HG03469 (cell line): ENCODE measurements at regions not wholly inside any gene's neighbourhood (a gene's known extent, or its start where the extent isn't known, plus 50 kb on each side); places are given as distances from the start of the nearest gene placed in this dataset.

ENCODE experiments used
- ATAC-seq: cut with Tn5 transposase; IDR thresholded peaks from one replicate; pipeline ENCODE4 v1.9.1; 2021; ENCODE audit warnings: mild to moderate bottlenecking, moderate library complexity, moderate number of reproducible peaks; ENCODE audit not compliant: unreplicated experiment

GRCh38 chr12:100675432-100675831, 101.9 kb downstream of the GAS2L3 start:
- no peak for ATAC-seq

- no peak for ATAC-seq
Measured at GRCh38 chr12:100681074-100681473, 107.6 kb downstream of the GAS2L3 start.

DNA sequence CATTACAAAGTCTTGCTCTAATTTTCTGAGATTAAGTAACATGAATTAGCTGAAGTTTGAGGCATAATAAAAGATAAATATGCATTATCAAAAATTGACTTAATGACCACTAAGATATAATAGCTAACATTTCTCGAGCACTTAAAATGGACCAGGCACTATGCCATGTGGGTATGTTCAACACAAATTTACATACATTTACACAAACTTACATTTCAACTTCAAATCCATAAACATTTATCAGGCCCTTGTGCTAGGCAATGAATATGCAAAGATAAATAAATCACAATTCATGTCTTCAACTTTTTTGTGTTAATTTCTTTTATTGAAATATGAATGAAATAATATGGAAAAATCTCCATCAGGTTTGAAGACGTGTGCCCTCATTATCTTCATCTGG, 108.7 kb downstream of the GAS2L3 start:
- no peak for ATAC-seq

DNA sequence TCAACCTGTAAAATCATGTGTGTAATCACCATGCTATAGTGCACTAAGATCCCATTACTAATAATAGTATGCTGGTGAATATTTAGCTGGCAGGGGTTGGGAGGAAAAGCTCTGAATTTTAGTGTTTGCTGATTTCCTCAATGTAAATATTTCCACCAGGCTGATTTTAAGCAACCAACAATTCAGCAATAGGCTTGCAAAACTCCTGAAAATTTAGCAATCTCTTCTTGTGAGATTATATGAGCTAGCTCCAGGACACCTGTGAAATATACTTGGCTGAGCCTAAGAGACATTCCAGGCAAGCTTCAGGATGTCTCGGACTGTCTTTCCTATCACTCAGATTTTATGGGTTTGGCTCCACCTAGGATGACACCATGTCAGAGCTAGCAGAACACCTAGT, 106.9 kb upstream of the ANO4 start:
- ATAC-seq = no peak

DNA sequence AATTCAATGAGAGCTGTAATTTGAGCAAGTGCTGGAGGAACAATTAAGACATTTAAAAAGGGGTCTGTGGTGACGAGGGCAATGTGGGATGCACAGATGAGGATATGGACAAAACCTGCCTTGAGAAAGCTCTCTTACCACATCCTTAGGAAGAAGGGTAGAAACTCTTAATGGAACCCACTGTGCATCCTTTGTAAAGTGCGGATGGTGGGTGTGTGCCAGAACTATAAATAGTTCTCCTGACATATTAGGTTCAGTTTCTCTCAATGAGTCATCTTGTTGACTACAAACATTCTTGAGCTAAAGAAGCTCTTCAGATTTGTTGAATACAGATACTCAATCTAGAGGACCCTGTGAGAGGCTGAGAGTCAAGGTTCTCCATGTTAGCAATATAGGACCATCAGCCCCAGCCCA, 106.1 kb upstream of the ANO4 start:
- no peak for ATAC-seq

DNA sequence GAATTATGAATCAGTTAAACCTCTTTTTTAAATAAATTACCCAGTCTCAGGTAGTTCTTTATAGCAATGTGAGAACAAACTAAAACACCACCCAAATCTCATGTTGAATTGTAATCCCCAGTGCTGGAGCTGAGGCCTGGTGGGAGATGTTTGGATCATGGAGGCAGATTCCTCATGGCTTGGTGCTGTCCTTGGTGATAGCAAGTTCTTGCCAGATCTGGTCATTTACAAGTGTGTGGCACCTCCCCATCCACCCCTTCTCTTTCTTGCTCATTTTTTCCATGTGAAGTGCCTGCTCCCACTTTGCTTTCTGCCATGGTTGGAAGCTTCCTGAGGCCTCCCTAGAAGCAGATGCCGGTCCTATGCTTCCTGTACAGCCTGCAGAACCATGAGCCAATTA, 102.1 kb upstream of the ANO4 start:
- ATAC-seq = no peak

- no peak for ATAC-seq
Measured at GRCh38 chr12:100698518-100698917, 96.1 kb upstream of the ANO4 start.

- no peak for ATAC-seq
Measured at GRCh38 chr12:100699209-100699608, 95.4 kb upstream of the ANO4 start.

- no peak for ATAC-seq
Measured at GRCh38 chr12:100703337-100703736, 91.2 kb upstream of the ANO4 start.

GRCh38 chr12:100703868-100704267, 90.7 kb upstream of the ANO4 start:
- no peak for ATAC-seq

- ATAC-seq = no peak
Measured at GRCh38 chr12:100706033-100706432, 88.5 kb upstream of the ANO4 start.

DNA sequence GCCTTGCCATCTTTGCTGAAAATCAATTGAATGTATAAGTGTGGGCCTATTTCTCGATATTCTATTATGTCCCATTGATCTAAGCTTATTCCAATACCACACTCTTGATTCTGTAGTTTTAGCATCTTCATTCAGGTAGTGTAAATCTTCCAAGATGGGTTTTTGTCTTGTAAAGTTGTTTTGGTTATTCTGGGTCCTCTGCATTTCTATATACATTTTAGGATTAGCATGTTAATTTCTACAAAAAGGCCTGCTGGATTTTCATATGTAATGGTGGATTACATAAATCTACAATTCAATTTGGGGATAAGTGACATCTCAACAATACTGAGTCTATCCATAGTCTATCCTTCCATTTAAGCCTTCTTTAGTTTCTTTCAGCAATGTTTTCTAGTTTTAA, 86.0 kb upstream of the ANO4 start:
- ATAC-seq = no peak

DNA sequence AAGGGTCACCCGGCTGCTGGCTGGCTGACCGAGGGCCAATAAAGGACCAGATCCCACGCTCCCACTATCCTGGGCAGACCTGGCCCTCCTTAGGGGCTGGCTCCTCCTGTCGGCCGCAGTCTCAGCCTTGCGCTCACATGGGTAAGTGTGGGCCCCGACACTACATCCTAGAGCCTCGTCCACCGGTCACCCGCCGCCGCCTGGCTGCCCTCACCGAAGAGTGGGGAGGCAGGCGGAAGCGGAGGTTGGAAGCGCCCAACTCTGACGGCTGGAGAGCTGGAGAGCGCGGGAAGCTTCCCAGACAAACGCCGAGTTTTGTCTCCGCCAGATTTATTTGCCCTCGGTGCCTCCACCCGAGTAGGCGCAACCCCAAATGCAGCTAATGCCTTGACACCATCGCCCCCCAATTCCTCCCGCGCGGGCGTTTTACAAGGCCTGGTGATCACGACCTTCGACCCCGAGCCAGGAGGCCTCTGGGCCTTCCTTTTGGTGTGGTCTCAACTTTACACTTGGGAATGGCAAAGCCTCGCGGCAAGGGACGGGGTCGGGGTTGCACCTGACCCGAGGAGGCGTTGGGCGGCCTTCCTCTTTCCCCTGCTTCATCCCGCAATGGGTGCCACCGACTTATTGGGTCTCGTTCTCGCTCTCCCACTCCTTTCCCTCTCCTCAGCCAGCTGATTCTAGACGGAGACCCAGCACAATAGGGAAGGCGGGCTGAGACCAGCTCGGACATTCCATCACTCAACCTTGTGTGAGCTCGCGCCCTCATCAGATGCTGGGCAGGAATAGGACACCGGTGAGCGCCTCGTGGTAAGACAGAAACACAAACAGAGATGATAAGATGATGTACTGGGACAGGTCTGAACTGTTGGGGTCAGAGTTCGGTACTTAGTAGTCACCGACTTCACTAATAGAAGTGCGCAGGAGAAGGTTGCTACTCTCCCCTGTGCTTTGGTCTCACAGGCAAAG, 78.3 kb upstream of the ANO4 start:
- ATAC-seq = no peak

DNA sequence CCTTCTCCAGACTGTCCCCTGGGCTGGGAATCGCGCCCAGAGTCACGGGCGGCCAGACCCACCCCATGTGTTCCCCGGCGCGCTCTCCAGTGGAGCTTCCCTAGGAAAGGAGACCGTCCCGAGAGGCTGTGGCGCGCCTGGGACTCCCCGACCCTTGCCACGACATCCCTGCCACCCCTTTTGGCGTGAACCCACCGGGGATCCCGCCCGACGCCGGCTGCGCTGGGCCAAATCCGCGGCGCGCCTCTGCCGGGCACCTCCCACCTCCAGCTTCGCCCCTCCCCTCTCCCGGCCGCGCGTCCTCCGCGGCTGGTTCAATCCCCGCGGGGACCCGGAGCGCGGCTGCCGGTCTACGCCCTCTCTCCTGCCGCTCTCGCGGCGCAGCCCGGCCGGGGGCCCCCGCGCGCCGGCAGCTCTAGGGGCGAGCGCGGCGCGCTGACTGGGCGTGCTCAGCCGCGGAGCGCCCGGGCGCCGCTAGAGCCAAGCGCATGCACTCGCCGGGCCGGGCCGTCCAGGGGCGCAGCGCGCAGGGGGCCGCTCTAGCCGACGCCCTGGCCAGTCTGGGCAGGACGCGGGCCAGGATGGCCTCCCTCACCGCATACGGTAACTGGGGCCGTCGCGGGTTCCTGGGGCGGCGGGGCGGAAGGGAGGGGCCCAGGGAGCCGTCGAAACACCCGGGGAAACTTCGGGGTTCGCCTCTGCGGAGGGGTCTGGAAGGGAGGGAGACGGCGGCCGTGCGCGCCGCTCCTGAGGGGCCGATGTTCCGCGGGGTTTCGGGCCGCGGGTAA, 77.4 kb upstream of the ANO4 start:
- no peak for ATAC-seq

- ATAC-seq = no peak
Measured at GRCh38 chr12:100717733-100718067, 76.9 kb upstream of the ANO4 start.

DNA sequence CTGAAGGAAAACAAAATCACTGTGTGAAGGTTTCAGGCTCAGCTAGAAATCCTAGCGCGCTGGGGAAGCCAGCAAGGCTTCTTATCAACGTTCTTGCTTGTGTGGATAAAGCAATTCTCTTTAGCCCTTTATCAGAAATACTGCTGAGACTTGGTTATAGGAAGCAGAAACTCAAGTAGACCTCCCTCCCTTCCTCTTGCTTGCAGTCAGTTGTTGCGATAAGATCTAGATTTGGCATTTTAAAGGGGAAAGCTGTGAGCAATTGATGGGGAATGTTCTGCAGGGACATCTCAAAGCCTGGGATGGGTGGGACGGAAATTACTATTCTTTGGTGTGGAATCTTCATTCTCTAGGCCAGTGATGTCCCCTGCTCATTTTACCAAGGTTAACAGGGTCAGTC, 76.4 kb upstream of the ANO4 start:
- no peak for ATAC-seq

DNA sequence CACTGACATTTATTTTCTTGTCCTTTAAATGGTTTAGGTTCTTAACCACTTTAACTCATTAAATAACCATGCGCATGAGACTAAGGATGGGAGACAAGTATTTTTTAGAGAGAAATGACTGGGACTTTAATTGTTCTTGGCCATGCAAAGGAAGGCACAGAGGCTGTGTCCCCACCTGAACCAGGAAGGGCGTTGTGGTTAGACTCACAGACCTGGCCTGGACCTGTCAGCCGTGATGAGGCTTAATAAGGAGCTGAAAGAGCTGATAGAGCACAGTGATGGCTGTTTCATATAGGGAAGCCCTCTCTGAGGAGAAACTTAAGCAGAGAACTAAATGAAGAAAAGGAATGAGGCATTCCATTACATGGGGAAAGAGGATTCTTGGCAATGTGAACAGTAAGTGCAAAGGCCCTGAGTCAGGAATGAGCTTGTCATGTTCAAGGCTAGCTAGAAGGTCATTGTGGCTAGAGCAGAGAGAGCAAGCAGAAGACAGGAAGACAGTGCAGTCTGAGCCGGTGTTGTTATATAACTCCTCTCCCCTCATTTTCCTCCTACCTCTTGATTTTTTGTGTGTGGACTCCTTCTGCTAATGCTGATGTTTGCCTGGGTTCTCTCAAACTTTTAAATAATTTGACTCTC, 74.4 kb upstream of the ANO4 start:
- no peak for ATAC-seq

DNA sequence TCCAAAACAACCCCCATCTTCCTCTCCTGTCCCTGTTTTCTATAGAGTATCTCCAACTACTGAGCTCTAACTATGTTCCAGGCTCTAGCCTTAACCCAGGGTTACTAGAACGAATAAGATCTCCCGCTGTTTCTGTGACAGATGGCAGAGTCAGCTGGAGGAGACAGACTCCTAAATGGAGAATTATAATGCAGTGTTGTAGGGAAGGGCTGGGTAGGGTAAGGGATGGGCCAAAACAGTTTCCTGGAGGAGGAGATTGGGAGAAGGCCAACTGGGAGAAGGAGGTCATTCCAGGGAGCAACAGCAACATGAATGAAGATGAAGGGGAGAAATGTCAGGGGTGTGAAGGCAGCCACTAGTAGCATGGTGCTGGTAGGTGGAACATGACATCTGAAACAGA, 73.4 kb upstream of the ANO4 start:
- no peak for ATAC-seq

GRCh38 chr12:100724071-100724470, 70.5 kb upstream of the ANO4 start:
- no peak for ATAC-seq

- peak; percentile 42 for ATAC-seq
Measured at GRCh38 chr12:100733817-100734593, 60.6 kb upstream of the ANO4 start.

DNA sequence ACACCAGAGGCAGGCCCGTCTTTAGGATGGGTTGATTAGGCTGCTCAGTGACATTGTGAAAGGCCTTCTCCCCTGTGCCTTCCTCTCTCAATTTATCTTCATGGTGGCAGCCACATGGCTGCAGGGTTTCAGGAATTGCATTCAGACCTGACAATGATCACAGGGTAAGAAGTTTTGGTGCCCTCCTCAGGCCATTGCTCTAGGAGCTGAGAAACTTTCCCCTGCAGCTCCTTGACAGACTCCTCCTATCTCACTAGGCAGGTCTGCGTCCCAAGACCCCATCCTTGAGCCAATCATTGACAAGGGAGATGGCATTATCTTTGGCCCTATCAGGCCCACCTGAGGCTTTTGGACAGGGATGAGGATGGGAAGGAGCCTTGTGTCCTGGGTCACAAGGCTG, 57.4 kb upstream of the ANO4 start:
- no peak for ATAC-seq
